ENCODE measurements at regions not wholly inside any gene's neighbourhood (a gene's known extent, or its start where the extent isn't known, plus 50 kb on each side); places are given as distances from the start of the nearest gene placed in this dataset.

DNA sequence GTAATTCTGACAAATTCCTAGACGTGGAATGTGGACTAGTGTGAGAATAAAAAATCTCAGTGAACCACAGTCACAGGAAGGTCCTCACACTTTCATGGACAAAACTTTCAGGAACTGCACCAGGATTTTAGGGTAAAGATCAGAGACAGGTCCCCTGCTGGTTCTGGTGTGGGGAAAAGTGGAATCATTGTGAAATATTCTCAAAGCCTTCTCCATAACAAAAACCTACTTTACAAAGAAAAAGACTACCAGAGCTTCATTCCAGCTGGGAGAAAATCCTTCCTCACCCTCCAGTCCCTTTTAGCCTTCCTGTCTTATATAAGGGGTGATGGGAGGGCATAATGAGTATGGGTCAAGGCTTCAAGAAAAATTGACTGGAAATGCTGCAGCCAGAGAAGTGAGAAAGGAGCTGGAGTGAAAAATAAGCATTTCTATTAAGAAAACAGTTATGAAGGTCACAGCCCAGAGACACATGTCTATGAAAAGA is 325.8 kb downstream of the ARAP2 start:
- Histone ChIP-seq H3K9me3 (ENCODE audit: control insufficient read depth in 2 of 2, insufficient read depth in 1 of 2, low read depth in 1 of 2, low read length in 1 of 2) (no peaks in the 10 kb centered on the region), H3K27ac (ENCODE audit: low read depth in 1 of 3, low read length in 2 of 3) (no peak overlapping the region), H3K4me1 (ENCODE audit: control insufficient read depth in 3 of 3, insufficient read depth in 2 of 3, low read depth in 1 of 3, low read length in 2 of 3) (no peaks in the 10 kb centered on the region), H3K4me3 (ENCODE audit: low read depth in 1 of 3, low read length in 3 of 3) (no peak overlapping the region), H3K36me3 (ENCODE audit: control insufficient read depth in 3 of 3, insufficient read depth in 2 of 3, low read depth in 1 of 3, low read length in 3 of 3) (no peaks in the 10 kb centered on the region), H3K27me3 (ENCODE audit: control insufficient read depth in 3 of 3, insufficient read depth in 3 of 3, low read length in 3 of 3) (no peaks in the 10 kb centered on the region)
- no peak for FAIRE-seq
- WGBS, 3 donors = 75 to 84% (median 77%) methylated on average over 1 of the region's 1 CpG
- DNase-seq = no peak

DNA sequence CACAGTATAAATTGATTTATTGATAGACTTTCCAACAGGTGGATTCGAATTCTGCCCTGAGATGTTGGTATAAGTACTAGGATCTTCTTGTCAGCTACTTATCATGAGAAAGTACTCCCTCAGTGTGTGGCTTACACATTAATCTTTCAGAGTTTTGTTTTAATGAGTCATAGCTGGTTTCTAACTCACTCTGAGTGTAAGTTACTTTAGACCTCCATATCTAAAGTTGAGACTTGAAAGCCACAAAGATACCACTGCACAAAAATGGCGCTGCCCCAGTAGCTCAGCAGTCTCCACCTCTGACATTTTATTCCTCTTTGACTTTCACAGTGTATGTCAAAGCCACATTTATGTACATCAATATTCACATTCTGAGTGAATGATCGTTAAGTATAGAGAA is 318.5 kb downstream of the ARAP2 start:
- DNase-seq = no peak
- no peaks in the 10 kb centered on the region for H3K36me3 ChIP-seq (ENCODE audit: control insufficient read depth in 3 of 3, insufficient read depth in 2 of 3, low read depth in 1 of 3, low read length in 3 of 3)
- H3K9me3 ChIP-seq (ENCODE audit: control insufficient read depth in 2 of 2, insufficient read depth in 1 of 2, low read depth in 1 of 2, low read length in 1 of 2) = no peaks in the 10 kb centered on the region
- H3K4me3 ChIP-seq (ENCODE audit: low read depth in 1 of 3, low read length in 3 of 3) = no peak overlapping the region
- H3K4me1 ChIP-seq (ENCODE audit: control insufficient read depth in 3 of 3, insufficient read depth in 2 of 3, low read depth in 1 of 3, low read length in 2 of 3) = no peaks in the 10 kb centered on the region
- no peaks in the 10 kb centered on the region for H3K27me3 ChIP-seq (ENCODE audit: control insufficient read depth in 3 of 3, insufficient read depth in 3 of 3, low read length in 3 of 3)
- no peak overlapping the region for H3K27ac ChIP-seq (ENCODE audit: low read depth in 1 of 3, low read length in 2 of 3)
- no peak for FAIRE-seq
- WGBS, 3 donors = 61 to 74% (median 63%) methylated on average over 3 of the region's 3 CpGs

DNA sequence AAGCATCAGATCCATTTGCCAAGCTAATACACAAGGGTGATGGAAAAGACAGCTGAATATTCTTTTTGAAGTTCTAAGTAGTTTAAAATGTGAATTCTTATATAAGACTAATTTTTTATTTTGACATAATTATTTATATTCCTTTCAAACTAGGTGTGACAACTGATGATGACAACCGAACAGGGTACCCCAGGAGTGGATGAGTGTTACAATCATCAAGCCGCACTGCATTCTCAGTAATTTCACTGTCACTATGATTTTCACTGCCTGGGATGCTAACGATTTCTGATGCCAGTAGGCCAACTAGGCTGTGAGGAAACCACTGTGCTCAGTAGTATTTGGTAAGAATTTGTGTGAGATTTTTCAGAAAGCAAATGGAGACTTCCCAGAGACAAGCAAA is 317.5 kb downstream of the ARAP2 start:
- H3K4me1 ChIP-seq (ENCODE audit: control insufficient read depth in 3 of 3, insufficient read depth in 2 of 3, low read depth in 1 of 3, low read length in 2 of 3) = no peaks in the 10 kb centered on the region
- H3K9me3 ChIP-seq (ENCODE audit: control insufficient read depth in 2 of 2, insufficient read depth in 1 of 2, low read depth in 1 of 2, low read length in 1 of 2) = no peaks in the 10 kb centered on the region
- H3K4me3 ChIP-seq (ENCODE audit: low read depth in 1 of 3, low read length in 3 of 3) = no peak overlapping the region
- H3K27ac ChIP-seq (ENCODE audit: low read depth in 1 of 3, low read length in 2 of 3) = no peak overlapping the region
- H3K27me3 ChIP-seq (ENCODE audit: control insufficient read depth in 3 of 3, insufficient read depth in 3 of 3, low read length in 3 of 3) = no peaks in the 10 kb centered on the region
- DNase-seq = no peak
- H3K36me3 ChIP-seq (ENCODE audit: control insufficient read depth in 3 of 3, insufficient read depth in 2 of 3, low read depth in 1 of 3, low read length in 3 of 3) = no peaks in the 10 kb centered on the region
- WGBS, 3 donors = 78 to 86% (median 78%) methylated on average over 3 of the region's 3 CpGs
- FAIRE-seq = no peak

DNA sequence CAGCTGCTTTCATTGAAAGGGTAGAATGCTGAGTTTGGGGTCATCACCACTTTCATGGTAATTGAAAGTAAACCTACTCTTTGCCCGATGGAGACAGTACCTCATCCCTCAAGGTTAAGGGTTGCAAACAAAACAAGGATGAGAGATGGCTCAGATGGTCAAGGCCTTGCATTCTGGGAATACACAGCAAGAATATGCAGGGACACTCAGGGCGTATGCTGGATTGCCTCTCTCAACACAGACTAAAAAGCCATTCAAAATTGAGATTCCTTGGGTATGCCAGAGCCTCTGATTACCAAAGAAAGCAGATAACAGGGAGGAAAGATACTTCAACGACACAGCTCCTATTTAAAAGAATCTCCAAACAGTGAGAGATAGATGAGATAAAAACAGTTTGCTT is 310.4 kb downstream of the ARAP2 start:
- WGBS, 3 donors = 22 to 41% (median 37%) methylated on average over 3 of the region's 3 CpGs
- no peak for FAIRE-seq
- DNase-seq = no peak

DNA sequence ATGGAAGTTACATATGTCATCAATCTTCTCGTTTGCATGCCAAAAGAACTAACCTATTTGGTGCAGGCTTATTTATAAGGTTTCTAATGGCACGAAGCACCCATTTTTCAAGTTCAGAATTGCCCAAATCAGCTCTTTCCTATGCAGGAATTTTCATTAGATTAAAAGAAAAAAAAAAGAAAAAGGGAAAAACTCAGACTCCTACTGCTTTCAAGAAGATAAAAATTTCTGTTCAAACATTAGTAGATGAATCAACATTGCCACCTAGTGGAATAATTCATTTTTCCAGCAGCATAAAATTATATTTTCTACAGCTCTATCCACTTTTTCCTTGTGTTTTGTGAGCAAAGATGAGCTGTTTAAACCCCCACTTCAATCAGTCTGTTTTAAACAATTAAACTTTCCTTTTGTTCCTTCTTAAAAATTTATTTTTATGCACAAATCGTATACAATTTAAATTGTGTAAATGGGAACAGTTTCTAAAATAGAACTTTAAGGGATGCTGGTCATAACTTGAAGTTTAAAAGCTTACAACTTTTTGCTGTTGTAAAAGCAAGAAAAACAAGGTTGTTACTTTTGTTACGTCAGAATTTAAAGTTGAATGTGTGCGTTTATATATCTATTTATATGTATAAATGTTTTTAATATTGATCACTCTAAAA is 309.9 kb downstream of the ARAP2 start:
- Histone ChIP-seq H3K27me3 (ENCODE audit: control insufficient read depth in 3 of 3, insufficient read depth in 3 of 3, low read length in 3 of 3) (no peaks in the 10 kb centered on the region), H3K4me3 (ENCODE audit: low read depth in 1 of 3, low read length in 3 of 3) (no peak overlapping the region), H3K36me3 (ENCODE audit: control insufficient read depth in 3 of 3, insufficient read depth in 2 of 3, low read depth in 1 of 3, low read length in 3 of 3) (no peaks in the 10 kb centered on the region), H3K4me1 (ENCODE audit: control insufficient read depth in 3 of 3, insufficient read depth in 2 of 3, low read depth in 1 of 3, low read length in 2 of 3) (no peaks in the 10 kb centered on the region), H3K27ac (ENCODE audit: low read depth in 1 of 3, low read length in 2 of 3) (no peak overlapping the region), H3K9me3 (ENCODE audit: control insufficient read depth in 2 of 2, insufficient read depth in 1 of 2, low read depth in 1 of 2, low read length in 1 of 2) (no peaks in the 10 kb centered on the region)
- WGBS, 3 donors = 34 to 37% (median 36%) methylated on average over 5 of the region's 5 CpGs
- FAIRE-seq (peak; percentile 49), DNase-seq (peak; percentile 24 to 27)

More for the DNA sequence above, 310.4 kb downstream of the ARAP2 start:
- Histone ChIP-seq H3K27me3 (ENCODE audit: control insufficient read depth in 3 of 3, insufficient read depth in 3 of 3, low read length in 3 of 3) (no peaks in the 10 kb centered on the region), H3K27ac (ENCODE audit: low read depth in 1 of 3, low read length in 2 of 3) (no peak overlapping the region), H3K4me3 (ENCODE audit: low read depth in 1 of 3, low read length in 3 of 3) (no peak overlapping the region), H3K4me1 (ENCODE audit: control insufficient read depth in 3 of 3, insufficient read depth in 2 of 3, low read depth in 1 of 3, low read length in 2 of 3) (no peaks in the 10 kb centered on the region), H3K9me3 (ENCODE audit: control insufficient read depth in 2 of 2, insufficient read depth in 1 of 2, low read depth in 1 of 2, low read length in 1 of 2) (no peaks in the 10 kb centered on the region), H3K36me3 (ENCODE audit: control insufficient read depth in 3 of 3, insufficient read depth in 2 of 3, low read depth in 1 of 3, low read length in 3 of 3) (no peaks in the 10 kb centered on the region)

DNA sequence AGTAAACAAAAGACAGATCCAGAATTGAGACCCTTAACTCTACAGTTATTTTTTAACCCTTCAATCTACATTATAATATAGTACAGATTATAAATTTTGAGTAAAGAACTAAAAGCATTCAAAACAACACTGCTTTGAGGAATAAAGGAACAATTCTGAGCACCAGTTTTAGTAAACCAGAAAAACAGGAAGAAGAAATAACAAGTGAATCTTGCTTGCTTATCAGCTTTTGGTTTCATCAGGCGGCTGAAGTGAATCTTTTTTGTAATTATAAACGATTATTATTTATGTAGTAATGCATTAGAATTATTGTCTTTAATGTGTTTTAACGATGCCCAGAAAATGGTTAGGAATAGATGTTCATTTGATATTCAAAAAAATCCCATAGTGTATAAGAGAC is 305.4 kb downstream of the ARAP2 start:
- WGBS, 3 donors = 65 to 78% (median 77%) methylated on average over 3 of the region's 3 CpGs
- Histone ChIP-seq H3K36me3 (ENCODE audit: control insufficient read depth in 3 of 3, insufficient read depth in 2 of 3, low read depth in 1 of 3, low read length in 3 of 3) (no peaks in the 10 kb centered on the region), H3K4me3 (ENCODE audit: low read depth in 1 of 3, low read length in 3 of 3) (no peak overlapping the region), H3K9me3 (ENCODE audit: control insufficient read depth in 2 of 2, insufficient read depth in 1 of 2, low read depth in 1 of 2, low read length in 1 of 2) (no peaks in the 10 kb centered on the region), H3K27me3 (ENCODE audit: control insufficient read depth in 3 of 3, insufficient read depth in 3 of 3, low read length in 3 of 3) (no peaks in the 10 kb centered on the region), H3K4me1 (ENCODE audit: control insufficient read depth in 3 of 3, insufficient read depth in 2 of 3, low read depth in 1 of 3, low read length in 2 of 3) (no peaks in the 10 kb centered on the region), H3K27ac (ENCODE audit: low read depth in 1 of 3, low read length in 2 of 3) (no peak overlapping the region)
- DNase-seq (no peak), FAIRE-seq (no peak)

DNA sequence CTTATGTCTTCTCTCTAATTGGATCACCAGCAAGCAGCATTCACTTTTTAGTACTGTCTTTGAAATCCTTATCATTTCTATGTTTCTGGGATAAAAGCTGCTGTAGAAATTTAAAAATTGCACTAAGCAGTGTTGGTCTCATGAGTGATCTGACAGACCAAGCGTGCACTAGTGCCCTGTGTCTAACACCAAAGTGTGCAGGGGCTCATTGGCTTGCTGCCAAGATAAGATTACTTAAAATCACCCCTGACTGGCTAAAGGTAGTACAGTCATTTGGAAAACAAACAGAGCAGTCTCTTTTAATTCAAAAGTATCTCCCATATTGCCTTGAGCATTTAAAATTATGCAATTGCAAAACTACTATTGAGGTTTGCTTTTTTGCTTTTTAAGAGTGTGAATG is 304.6 kb downstream of the ARAP2 start:
- Histone ChIP-seq H3K9me3 (ENCODE audit: control insufficient read depth in 2 of 2, insufficient read depth in 1 of 2, low read depth in 1 of 2, low read length in 1 of 2) (no peaks in the 10 kb centered on the region), H3K36me3 (ENCODE audit: control insufficient read depth in 3 of 3, insufficient read depth in 2 of 3, low read depth in 1 of 3, low read length in 3 of 3) (no peaks in the 10 kb centered on the region), H3K27ac (ENCODE audit: low read depth in 1 of 3, low read length in 2 of 3) (no peak overlapping the region), H3K4me1 (ENCODE audit: control insufficient read depth in 3 of 3, insufficient read depth in 2 of 3, low read depth in 1 of 3, low read length in 2 of 3) (no peaks in the 10 kb centered on the region), H3K4me3 (ENCODE audit: low read depth in 1 of 3, low read length in 3 of 3) (no peak overlapping the region), H3K27me3 (ENCODE audit: control insufficient read depth in 3 of 3, insufficient read depth in 3 of 3, low read length in 3 of 3) (no peaks in the 10 kb centered on the region)
- no peak for FAIRE-seq
- 23 to 63% (median 47%) methylated on average over 1 of the region's 1 CpG for WGBS, 3 donors
- no peak for DNase-seq

DNA sequence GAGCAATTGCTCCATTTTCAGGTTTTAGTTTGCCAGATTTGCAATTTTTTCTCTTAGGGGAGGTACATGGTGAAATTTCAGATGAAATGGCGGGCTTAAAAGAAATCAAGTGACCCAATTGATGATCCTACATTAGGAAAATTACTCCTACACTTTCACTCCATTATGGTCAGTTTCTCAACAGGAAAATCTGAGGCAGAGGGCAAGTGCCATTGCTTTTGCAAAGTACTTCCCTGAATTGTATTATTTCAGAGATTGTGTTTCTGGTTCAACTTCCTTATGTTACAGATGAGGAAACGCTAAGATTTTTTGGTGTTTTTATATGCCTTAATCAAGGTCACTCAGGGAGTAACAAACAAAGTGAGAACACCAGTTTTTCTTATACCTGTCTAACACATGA is 302.2 kb downstream of the ARAP2 start:
- Histone ChIP-seq H3K27ac (ENCODE audit: low read depth in 1 of 3, low read length in 2 of 3) (no peak overlapping the region), H3K4me3 (ENCODE audit: low read depth in 1 of 3, low read length in 3 of 3) (no peak overlapping the region), H3K9me3 (ENCODE audit: control insufficient read depth in 2 of 2, insufficient read depth in 1 of 2, low read depth in 1 of 2, low read length in 1 of 2) (no peaks in the 10 kb centered on the region), H3K4me1 (ENCODE audit: control insufficient read depth in 3 of 3, insufficient read depth in 2 of 3, low read depth in 1 of 3, low read length in 2 of 3) (no peaks in the 10 kb centered on the region), H3K36me3 (ENCODE audit: control insufficient read depth in 3 of 3, insufficient read depth in 2 of 3, low read depth in 1 of 3, low read length in 3 of 3) (no peaks in the 10 kb centered on the region), H3K27me3 (ENCODE audit: control insufficient read depth in 3 of 3, insufficient read depth in 3 of 3, low read length in 3 of 3) (no peaks in the 10 kb centered on the region)
- no peak for DNase-seq
- WGBS, 3 donors = 73 to 79% (median 75%) methylated on average over 2 of the region's 2 CpGs
- FAIRE-seq = no peak

DNA sequence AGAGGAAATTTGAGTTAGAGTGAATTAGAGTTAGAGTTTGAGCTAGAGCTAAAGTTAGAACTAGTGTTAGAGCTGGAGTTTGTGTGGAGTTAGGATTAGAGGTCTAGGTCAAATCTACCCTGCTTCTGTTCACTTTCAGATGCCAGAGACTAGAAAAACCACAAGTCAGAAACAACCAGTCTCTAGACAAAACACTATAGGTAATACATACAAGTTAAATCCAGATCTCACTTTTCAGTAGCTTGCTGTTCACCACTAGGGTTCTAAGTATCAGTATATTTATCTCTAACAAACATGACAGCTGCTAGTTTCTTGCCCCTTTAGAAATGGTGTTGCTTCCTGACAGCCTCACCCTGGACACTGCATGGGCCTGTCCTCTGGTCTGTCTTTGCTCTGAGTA is 300.7 kb downstream of the ARAP2 start:
- no peaks in the 10 kb centered on the region for H3K9me3 ChIP-seq (ENCODE audit: control insufficient read depth in 2 of 2, insufficient read depth in 1 of 2, low read depth in 1 of 2, low read length in 1 of 2)
- H3K27ac ChIP-seq (ENCODE audit: low read depth in 1 of 3, low read length in 2 of 3) = no peak overlapping the region
- H3K27me3 ChIP-seq (ENCODE audit: control insufficient read depth in 3 of 3, insufficient read depth in 3 of 3, low read length in 3 of 3) = no peaks in the 10 kb centered on the region
- DNase-seq = no peak
- H3K4me1 ChIP-seq (ENCODE audit: control insufficient read depth in 3 of 3, insufficient read depth in 2 of 3, low read depth in 1 of 3, low read length in 2 of 3) = no peaks in the 10 kb centered on the region
- H3K36me3 ChIP-seq (ENCODE audit: control insufficient read depth in 3 of 3, insufficient read depth in 2 of 3, low read depth in 1 of 3, low read length in 3 of 3) = no peaks in the 10 kb centered on the region
- no peak overlapping the region for H3K4me3 ChIP-seq (ENCODE audit: low read depth in 1 of 3, low read length in 3 of 3)
- no peak for FAIRE-seq

Measured in small intestine (tissue), 7 donors.